Suppressor macrophage treated with lipopolysaccharide for 4 hours (primary cell): ENCODE measurements at regions not wholly inside any gene's neighbourhood (a gene's known extent, or its start where the extent isn't known, plus 50 kb on each side); places are given as distances from the start of the nearest gene placed in this dataset.

Source experiments
- DNase-seq: peaks from one replicate; pipeline ENCODE4 v3.0.0-alpha.2; 2020

- DNase-seq, result no peak
These were observed 130.8 kb downstream of the RFLNA start for GRCh38 chr12:124425667-124426066.

DNA sequence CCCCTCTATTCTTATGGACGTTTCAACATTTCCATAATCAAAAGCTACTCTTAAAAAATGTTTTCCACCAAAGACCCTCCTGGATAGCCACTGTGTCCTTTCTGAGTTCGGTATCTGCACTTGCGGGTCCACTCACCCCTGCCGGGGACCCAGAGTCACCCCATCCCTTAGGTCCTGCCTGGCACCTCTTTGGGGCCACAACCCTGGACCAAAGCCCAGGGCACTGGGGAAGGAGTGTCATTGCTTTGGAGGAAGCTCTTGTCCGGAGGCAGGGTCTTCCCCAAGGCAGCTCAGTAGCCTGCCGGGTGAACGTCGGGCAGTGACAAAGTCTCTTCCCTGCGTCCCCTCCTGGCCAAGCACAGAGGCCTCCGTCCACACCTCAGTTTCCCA is 129.6 kb downstream of the RFLNA start:
- DNase-seq, result no peak

DNA sequence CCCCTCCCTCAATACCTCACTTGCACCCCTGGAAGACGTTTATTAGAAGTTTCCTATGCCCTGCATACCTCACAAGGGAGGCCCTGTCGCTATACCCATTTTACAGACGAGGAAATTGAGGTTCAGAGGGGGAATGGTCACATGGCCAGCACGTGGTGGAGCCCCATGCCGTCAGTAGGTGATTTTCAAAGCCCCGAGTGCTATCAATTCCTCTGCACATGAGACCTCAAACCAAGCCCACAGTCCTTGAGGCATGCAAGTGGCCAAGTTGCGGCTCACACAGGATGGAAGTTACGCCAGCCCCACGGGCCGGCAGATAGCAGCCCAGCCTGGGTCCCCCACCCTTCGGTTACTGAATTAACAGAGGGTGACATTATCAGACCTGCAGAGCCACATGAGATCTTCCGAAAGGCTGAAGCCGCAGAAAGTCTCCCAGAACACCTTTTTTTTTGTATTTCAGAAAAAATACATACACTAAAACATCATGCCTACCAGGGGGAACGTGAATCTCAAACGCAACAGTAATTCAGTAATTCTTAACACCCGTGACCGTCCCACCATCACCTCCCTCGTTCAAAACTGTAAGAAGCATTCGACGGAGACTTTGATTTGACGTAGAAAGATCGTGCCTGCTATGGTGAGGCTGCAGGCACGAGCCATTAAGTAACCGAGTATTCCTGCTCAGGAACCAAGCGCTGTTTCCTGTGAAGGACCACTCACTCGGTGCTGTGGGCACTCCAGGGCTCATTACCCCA is 129.0 kb downstream of the RFLNA start:
- no peak for DNase-seq

DNA sequence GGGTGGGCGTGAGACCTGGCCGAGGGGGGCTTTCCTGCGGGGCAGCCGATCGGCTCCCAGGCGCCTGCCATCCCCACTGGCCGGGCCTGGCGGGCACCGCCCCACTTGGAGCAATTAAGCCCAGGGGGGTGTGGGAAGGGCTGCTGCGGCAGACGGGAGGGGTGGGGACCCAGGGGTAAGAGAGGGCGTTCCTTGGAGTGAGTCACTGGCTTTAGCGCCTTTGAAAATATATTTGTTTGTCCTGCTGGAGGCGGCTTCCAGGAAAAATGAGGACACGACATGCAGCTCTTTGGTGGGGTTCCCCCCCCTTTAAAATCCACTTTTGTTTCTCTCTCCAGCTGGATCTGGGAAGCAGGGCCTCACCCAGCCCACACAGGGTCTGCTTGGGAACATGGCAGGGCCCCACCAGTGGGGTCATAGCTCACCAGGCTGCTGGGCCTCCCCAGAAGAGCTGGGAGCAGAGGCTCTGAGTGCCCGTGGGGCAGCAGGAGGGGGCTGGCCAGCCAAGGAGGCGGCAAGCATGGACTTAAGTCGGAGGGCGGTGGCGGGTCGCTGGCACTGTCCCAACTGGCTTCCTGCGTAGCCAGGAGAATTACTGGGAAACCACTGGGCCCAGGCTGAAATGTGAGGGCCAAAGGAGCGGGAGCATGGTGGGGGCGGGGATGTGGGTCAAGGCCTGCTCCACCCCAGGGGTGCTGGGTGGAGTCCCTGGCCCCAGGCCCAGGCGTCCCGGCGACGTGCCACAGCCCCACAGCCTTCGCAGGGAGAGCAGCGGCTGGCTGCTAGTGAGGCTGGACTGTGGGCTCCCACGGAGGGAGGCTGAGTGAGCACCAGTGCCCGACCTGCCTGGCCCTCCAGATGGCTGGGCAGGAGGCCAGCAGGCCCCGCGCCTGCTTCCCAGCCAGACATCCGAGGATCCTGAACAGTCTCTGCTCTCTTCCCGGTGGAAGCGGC is 128.0 kb downstream of the RFLNA start:
- no peak for DNase-seq

- no peak for DNase-seq
These were observed 127.3 kb downstream of the RFLNA start for GRCh38 chr12:124422142-124422569.

- no peak for DNase-seq
These were observed 126.2 kb downstream of the RFLNA start for GRCh38 chr12:124420996-124421674.

DNA sequence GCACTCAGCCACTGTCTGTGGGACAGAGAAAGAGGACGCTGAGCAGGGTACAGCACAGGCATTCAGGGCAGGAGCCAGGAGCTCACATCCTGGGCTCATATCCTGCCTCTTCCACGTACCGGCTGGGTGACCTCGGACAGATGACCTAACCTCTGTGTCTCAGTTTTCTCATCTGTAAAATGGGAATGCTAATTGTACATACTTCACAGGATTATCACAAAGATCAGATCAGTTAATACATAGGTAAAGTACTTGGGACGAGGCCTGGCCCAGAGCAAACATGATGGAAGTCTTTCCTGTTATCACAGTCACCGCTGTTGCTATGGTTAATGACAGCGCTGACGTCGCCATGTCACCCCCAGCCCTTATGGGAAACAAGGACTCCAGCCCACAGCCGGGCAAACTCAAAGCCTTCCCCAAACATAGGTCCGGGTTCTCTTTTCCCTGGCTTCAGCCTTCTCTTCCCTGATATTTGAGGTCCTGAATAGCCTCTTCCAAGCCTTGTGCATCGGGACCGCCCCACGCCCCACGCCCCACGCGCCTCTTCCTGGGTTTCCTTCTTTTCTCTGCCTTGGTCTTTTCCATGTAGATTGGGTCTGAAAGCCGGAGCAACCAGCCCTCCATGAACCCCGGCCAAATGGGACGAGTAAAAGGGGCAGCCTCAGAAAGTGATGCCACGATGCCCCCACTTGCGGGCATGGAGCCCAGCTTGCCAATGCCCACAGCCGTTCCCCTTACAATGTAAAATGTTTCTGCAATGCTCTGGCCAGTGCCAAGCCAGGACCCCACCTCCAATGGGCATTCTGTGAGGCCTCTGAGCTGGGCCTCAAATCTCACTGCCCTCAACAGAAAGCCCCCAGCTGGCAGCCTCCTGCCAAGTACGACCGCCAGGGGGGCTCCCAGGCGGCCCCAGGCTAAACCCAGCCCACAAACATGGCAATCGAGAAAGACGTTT is 125.4 kb downstream of the RFLNA start:
- no peak for DNase-seq

DNA sequence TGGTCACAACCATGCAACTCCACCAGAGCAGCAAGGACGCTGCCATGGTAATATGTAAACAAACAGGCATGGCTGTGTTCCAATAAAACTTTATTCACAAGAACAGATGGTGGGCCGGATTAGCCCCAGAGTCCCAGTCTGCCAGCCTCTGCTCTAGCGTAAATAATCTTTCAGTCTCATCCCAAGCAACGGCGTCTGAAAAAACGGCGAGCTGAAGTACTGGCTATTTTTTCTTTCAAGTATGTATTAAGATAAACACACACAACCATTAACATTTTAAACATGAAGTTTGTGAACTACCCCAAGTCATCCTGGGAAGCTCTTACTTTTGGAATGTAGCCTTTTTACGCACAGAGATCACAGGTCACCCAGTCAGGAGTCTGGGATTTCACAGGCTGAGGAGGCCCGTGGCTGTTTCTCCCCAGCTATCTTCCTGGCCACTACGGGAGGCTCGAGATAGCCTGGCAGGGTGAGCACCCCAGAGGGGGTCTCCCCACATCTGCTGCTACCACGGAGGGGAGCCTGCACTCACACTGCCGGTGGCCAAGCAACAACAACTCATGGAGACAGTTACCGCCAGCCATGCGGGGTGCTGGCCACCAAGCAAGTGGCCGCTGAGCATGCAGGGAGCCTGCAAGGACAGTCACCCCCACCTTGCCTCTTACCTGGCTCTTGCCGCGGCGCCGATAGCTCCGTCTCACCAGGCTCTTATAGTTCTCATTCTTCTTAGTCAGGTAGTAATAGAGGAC is 124.6 kb downstream of the RFLNA start:
- DNase-seq, result no peak

DNA sequence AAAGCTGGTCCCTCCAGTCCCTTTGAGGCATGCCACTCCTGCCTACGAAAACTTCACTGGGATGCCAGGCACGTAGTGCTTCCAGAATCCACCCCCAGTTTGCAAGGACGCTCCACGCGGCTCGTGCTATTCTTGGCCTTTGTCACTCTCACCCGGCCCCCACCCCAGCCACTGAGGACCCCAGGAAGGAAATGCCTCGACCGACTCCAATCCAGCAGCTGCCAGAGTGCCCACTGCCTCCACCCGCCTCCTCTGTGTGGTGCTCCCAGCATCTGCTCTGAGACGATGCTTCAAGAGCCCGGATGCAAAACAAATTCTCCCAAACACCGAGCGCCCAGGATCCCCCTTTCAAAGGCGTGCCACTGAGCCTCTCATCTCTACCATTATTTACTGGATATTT is 123.9 kb downstream of the RFLNA start:
- no peak for DNase-seq

DNA sequence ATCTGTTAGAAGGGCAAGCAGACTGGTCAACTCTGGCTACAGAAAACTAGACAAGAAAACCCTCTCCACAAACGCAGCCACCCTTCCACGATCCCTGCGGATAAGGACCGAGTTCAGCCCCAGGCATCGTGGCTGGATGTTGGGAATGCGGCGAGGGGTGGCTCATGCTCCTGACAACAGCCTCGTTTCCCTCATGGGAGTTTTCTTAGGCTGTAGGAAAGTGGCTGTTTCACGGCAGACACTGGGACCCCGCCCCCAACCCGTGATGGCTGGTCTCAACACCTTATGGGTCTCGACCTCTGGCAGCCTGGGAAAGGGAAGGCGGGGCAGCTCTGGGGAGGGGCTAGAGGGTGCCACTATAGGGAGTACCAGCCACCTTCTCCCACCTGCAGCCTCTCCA is 123.3 kb downstream of the RFLNA start:
- no peak for DNase-seq

GRCh38 chr12:124416516-124417395 is 121.9 kb downstream of the RFLNA start:
- no peak for DNase-seq

DNA sequence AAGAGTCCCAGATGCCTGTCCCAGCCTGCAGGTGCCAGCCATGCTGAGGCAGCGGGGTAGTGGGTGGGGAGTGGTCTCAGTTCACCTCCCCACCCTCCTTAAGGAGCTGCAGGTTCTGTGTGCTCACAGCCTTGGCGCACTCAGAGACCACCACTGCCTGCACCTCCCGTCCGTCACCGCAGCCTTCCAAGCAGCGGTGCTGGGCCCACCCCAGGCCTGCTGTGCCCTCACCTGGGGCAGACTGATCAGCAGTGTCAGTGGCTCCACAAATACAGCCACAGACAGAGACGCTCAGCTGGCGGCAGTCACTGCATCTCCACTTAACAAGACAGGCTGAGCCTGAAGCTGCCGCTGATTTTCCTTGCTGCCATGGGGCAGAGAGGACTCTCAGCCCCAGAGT is 120.2 kb downstream of the RFLNA start:
- no peak for DNase-seq

GRCh38 chr12:124413915-124414314 is 119.0 kb downstream of the RFLNA start:
- no peak for DNase-seq

- DNase-seq, result no peak
These were observed 118.5 kb downstream of the RFLNA start for GRCh38 chr12:124413401-124413800.

GRCh38 chr12:124412646-124413015 is 117.7 kb downstream of the RFLNA start:
- no peak for DNase-seq

GRCh38 chr12:124411953-124412645 is 117.2 kb downstream of the RFLNA start:
- DNase-seq, result no peak

DNA sequence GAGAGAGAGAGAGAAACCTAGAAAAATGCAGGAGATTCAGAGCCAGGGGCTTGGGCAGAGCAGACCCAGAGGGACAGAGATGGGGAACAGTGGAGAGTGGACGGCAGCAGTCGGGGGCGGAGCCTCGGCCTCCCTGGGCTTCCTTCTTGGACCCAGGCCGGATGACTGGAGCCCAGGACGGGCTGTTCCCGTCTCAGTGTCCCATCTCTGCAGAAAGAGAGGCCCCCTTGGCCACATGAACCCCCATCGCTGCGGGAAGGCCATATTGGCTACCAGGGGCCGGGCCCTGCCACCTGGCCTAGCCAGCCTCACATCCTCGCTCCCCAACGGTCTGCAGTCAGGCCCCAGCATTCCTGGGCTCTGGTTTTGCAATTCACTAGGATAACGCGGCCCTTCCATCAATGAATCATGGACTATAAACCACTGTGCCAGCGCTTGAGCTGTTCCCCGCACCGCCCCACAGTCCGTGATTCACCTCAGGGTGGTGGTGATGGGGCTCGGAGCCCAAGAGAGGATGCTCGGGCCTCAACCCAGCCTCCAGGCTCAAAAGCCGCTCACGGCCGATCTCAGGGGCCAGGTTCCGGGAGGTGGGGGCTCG is 116.5 kb downstream of the RFLNA start:
- no peak for DNase-seq

DNA sequence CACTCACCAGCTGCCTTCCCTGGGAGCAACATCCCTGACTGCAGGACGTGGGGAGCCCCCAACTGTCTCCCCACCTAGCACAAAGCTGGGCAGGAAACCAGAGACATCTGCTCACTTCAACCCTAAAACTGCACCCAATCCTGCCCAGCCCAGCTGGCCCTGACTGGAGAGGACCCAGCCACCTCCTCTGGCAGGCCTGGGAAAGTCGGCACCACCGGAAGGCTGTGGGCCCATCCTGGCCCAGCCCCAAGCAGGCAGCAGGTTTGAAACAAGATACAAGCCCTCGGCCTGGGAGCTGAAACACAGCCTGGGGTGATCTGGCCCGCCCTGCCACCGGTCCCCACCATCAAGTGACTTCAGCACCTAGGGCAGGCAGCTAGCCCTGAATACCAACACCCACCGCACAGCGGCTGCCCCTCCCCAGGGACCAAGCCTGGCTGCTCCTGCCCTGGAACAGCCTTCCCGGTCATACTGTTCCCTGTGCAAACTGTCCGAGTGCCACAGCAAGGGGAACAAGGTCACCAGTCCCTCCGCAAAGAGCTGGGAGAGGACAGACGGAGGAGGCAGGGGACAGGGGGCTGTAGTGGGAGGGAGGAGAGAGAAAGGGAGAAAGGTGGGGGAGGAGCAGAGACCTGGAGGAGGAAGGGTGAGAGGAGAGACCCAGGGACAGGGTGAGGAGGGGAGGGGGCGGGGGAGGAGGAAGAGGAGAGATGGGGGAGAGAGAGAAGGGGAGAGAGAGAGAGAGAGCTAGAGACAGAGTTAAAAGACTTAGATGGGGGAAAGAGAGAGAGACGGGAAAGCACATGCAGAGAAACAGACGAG is 115.7 kb downstream of the RFLNA start:
- DNase-seq, result no peak
